ENCODE measurements at regions not wholly inside any gene's neighbourhood (a gene's known extent, or its start where the extent isn't known, plus 50 kb on each side); places are given as distances from the start of the nearest gene placed in this dataset.

DNA sequence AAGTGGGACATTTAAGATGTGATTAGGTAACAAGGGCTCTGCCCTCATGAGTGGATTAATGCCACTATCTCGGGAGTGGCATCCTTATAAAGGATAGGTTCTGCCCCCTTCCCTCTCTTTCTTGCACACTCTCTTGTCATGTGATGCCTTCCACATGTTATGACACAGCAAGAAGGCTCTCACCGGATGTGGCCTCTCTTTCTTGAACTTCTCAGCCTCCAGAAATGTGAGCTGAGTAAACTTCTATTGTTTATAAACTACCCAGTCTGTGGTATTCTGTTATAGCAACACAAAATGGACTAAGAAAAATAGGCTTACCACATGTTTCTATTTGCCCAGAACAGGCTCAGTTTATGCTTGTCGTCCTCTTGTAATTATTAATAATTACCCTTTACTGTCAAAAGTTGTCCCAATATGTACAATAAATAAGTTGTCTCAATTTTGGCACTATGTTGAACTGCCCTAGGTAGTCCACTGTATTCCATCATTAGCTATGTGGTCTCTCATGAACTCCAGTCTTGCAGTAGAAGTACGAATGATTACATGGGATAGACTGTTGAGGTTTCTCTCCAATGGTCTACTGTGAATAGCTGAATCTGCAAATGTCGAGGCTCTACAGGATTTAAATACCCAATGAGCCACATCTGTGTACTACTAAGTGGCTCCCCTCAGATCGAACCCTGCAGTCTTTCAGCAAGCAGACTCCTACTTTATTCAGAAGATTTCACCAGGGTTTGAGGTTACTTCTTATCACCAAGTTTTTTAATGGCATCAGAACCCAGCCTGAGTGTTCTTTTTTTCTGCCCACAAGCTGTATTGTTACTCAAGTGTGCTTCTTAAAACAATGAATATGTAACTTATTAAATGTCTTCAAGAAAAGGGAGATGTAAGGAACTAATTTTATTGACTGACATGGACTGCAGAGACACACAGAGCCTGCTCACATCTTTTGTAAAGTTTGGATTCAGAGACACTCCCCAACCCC lies 102.0 kb upstream of the LEF1 start:
- no peak for DNase-seq (ENCODE audit: low spot score in 2 of 2)
- Mint-ChIP-seq H3K36me3 (peaks cover 4 to 5% of the 10 kb centered on the region in 2 donors), H3K27ac (no peak overlapping the region), H3K9me3 (peaks cover 4% of the 10 kb centered on the region in 2 donors)
- no peak for ATAC-seq

DNA sequence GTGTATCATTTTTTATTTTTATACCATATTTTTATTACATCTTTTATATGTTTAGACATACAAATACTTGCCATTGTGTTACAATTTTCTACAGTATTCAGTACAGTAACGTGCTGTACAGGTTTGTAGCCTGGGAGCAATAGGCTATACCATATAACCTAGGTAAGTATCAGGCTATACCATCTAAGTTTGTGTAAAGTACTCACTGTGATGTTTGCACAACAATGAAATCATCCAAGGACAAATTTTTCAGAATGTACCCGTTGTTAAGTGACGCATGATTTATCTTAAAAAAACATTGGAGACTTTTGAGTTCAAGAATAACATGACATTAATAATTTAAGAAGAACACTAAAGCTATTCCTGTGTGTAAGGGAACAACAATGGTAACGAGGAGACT lies 96.0 kb upstream of the LEF1 start:
- DNase-seq (ENCODE audit: low spot score in 2 of 2) (no peak), ATAC-seq (no peak)
- Mint-ChIP-seq H3K9me3 (no peaks in the 10 kb centered on the region), H3K36me3 (peaks cover 8 to 12% of the 10 kb centered on the region in 2 donors), H3K27ac (no peak overlapping the region)

DNA sequence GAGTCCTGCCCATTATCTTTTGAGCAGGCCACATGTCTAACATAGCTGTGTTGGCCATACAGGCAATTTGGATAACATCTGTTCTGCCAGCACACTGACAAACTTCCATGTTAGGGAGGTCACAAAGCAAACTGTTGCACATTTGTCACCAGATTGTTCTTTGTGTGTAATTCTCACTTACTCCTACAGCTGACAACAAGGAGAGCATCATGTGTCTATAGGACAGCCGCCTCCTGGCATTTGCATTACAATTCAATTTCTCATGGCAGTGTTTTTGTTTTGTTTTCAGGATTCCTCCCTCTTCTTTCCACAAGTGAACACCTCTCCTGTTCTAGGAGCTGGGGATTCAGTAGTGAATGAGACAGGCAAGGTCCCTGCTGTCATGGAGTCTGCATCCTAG lies 94.3 kb upstream of the LEF1 start:
- no peak for DNase-seq (ENCODE audit: low spot score in 2 of 2)
- H3K27ac Mint-ChIP-seq, result no peak overlapping the region
- peaks cover 0 to 3% of the 10 kb centered on the region in 2 donors for H3K9me3 Mint-ChIP-seq
- ATAC-seq, result no peak
- H3K36me3 Mint-ChIP-seq, result peaks cover 8 to 12% of the 10 kb centered on the region in 2 donors

DNA sequence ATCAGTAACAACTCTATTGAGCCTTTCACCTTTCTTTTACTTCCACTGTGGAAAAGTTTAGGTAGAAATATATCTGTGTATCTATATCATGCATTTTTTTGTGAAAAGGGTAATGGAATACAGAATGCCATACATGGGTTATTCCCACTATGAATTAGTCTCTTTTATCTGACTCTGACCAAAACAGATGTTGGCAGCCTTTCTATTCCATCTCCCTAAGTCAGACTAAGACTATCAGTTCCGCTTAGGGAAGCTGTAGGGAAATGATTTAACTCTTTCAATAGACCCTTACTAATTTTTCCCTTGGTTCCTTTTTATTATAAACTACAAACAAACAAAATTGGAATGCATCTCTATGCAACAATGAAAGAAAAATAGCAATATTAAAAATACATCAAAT lies 92.3 kb upstream of the LEF1 start:
- peaks cover 6 to 11% of the 10 kb centered on the region in 2 donors for H3K36me3 Mint-ChIP-seq
- H3K9me3 Mint-ChIP-seq, result peaks cover 0 to 3% of the 10 kb centered on the region in 2 donors
- no peak for DNase-seq (ENCODE audit: low spot score in 2 of 2)
- H3K27ac Mint-ChIP-seq, result no peak overlapping the region
- no peak for ATAC-seq

DNA sequence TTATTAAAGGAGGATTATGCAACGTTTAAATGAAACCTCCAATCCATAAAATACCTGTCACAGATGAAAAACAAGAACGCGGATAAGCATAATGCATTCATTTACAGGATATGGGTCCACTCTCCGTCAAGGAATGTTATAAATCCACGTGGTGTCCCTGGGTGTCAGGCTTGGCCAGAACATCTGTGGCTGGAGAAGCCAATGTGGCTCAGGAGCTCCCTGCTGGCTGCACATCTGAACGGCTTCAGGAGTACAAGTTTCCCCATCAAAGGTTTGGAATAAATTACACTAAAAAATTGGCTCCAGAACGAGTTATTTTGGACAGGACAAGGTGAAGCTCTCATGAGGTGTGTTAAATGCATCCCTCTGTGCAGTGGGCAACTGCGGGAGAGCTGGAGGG lies 87.8 kb upstream of the LEF1 start:
- H3K9me3 Mint-ChIP-seq, result peaks cover 0 to 3% of the 10 kb centered on the region in 2 donors
- H3K36me3 Mint-ChIP-seq, result no peaks in the 10 kb centered on the region
- DNase-seq (ENCODE audit: low spot score in 2 of 2) (no peak), ATAC-seq (no peak)
- H3K27ac Mint-ChIP-seq, result no peak overlapping the region

DNA sequence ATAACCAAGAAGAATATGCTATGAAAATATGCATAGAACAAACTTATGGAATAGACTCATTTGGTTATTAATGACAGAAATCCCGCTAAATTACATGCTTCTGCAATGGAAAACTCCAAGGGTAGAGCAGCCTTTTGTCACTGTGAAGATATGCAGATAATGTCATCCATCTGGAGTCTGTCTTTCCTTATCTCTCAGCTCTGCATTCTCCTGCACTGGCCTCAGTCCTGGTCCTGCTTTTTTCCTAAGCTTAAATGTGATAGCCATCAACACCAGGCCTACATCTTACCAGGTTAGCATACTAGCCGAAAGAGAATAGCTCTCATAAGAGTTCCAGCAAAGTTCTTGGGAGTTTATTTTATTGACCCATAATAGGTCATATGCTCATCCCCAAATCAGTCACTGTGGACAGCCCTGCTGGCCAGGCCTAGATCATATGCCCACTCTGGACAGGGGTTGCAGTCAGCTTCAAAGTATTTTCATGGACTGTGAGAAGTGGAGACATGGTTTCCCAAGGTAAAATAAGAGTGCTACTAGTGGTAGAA lies 86.5 kb upstream of the LEF1 start:
- H3K9me3 Mint-ChIP-seq, result peaks cover 0 to 3% of the 10 kb centered on the region in 2 donors
- no peak for ATAC-seq
- H3K27ac Mint-ChIP-seq, result no peak overlapping the region
- no peak for DNase-seq (ENCODE audit: low spot score in 2 of 2)
- H3K36me3 Mint-ChIP-seq, result no peaks in the 10 kb centered on the region

DNA sequence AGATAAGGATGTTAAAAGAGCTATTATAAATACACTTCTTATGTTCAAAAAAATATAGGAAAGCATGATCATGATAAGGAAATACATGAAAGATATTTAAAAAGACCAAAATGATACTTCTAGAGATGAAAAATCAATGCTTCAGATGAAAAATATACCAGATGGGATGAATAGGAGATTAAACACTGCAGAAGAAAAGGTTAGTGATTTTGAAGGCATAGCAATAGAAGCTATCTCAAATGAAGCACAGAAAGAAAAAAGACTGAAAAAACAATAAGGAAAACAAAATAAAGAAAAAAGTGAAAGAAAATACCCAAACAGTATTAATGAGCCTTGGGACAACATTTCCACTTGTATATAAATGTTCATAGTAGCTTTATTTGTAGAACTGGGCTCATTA lies 80.7 kb upstream of the LEF1 start:
- H3K9me3 Mint-ChIP-seq, result peaks cover 5 to 18% of the 10 kb centered on the region in 2 donors
- ATAC-seq (no peak), DNase-seq (ENCODE audit: low spot score in 2 of 2) (no peak)
- no peak overlapping the region for H3K27ac Mint-ChIP-seq
- peaks cover 6 to 17% of the 10 kb centered on the region in 2 donors for H3K36me3 Mint-ChIP-seq

DNA sequence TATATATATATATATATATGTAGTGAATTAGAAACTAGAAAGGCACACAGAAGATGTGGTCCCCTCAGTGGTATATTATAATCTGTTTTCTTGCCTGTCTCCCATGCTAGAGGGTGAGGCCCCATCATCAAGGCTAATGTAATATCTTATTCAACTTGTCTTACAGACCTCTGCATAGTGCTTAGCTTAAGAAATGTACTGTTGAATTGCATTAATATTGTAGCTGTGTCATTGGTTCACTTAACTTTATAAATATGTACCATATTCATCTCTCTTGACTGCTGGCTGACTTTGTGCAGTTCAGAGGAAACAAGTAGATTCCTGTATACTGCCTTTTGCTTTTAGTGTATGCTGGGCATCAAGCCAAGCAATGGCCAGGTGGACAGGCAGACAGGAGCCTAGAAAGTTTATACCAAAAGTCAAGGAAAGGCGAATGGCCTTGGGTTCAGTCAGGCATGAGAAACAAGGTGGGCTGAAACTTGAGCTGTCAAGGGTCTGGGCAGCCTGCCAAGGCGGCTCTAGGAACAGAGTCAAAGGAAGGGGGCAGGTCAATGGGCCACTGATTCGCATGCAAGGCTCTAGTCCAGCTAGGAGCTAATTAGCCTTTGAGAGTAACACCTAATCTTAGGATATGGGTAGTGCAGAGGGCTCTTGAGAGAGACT lies 78.8 kb upstream of the LEF1 start:
- H3K36me3 Mint-ChIP-seq, result peaks cover 6 to 17% of the 10 kb centered on the region in 2 donors
- H3K27ac Mint-ChIP-seq, result no peak overlapping the region
- no peak for DNase-seq (ENCODE audit: low spot score in 2 of 2)

DNA sequence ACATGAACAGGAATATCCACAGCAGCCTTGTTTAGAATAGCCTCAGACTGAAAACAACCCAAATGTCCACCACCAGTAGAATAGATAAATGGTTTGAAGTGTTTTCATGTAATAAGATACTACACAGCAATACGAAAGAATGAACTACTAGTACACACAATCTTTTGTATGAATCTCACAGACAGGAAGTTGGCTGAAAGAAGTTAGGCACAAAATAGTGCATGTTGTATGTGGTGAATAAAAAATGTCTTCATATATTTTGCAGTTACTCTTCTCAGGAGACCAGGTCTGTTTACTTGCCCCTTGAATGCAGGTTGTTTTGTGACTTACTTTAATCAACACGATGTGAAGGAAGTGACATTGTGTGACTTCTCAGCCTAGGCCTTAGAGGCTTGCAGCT lies 75.9 kb upstream of the LEF1 start:
- DNase-seq (ENCODE audit: low spot score in 2 of 2) (no peak), ATAC-seq (no peak)
- peaks cover 5 to 16% of the 10 kb centered on the region in 2 donors for H3K9me3 Mint-ChIP-seq
- H3K27ac Mint-ChIP-seq, result no peak overlapping the region
- H3K36me3 Mint-ChIP-seq, result peaks cover 5 to 17% of the 10 kb centered on the region in 2 donors

More for the DNA sequence above, 78.8 kb upstream of the LEF1 start:
- H3K9me3 Mint-ChIP-seq, result peaks cover 5 to 18% of the 10 kb centered on the region in 2 donors
- no peak for ATAC-seq

DNA sequence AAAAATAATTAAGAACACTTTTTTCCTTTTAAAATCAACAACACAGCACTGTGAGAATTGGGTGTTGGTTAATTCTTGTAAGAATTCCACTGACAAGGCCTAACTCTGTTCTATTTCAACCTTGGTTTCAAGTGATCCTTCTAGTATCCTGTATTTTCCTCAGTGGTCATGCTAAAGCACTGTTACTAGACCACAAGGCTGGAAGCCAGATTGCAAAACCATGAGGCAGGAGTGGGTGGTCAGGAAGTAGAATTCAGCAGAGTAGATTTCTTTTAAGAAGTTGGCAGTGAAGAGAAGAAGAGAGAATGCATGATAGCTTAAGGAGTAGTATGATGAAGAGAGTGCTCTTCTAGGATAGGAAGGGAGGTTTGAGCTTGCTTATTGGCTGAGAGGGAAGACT lies 71.6 kb upstream of the LEF1 start:
- DNase-seq (ENCODE audit: low spot score in 2 of 2), result no peak
- no peaks in the 10 kb centered on the region for H3K36me3 Mint-ChIP-seq
- H3K27ac Mint-ChIP-seq, result no peak overlapping the region
- H3K9me3 Mint-ChIP-seq, result peaks cover 0 to 4% of the 10 kb centered on the region in 2 donors
- no peak for ATAC-seq

DNA sequence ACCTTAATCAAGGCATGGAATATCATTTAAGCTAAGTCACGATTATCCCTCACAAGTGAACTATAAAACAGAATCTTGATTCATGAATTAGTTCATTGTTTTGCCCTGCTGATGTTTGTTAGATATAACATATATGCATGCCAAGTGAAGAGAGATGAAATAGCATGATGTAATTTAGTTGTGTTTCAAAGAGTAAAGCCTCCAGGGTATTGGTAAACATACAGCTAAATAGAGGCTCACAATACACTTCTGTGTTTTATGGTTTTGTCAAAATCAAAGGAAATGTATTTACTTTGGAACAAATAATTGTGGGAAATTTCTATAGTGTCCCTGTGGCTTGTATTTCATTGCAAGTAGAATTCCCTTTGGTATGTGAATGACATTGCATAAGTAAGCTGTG lies 69.0 kb upstream of the LEF1 start:
- no peak for ATAC-seq
- H3K36me3 Mint-ChIP-seq, result peaks cover 4 to 15% of the 10 kb centered on the region in 2 donors
- no peak overlapping the region for H3K27ac Mint-ChIP-seq
- H3K9me3 Mint-ChIP-seq, result peaks cover 4 to 9% of the 10 kb centered on the region in 2 donors
- DNase-seq (ENCODE audit: low spot score in 2 of 2), result no peak

DNA sequence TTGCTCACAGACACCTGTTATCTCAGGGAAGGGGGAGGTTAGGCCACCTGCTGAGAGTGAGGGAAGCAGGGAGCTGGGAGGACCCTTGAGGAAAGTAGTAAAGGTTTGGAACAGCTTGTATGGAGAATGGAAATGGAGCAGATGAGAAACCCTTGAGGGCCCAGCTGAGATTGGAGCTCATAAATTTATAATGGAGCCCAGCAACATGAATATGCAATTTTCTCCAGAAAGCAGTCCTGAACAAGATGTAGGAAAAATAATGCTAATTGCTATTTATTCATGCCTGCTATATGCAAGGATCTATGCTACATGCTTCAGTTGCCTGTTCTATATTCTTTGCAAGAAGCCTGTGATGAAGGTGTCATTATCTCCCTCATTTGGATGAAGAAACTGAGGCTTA lies 67.5 kb upstream of the LEF1 start:
- peaks cover 4 to 15% of the 10 kb centered on the region in 2 donors for H3K36me3 Mint-ChIP-seq
- DNase-seq (ENCODE audit: low spot score in 2 of 2) (no peak), ATAC-seq (no peak)
- H3K27ac Mint-ChIP-seq, result no peak overlapping the region
- H3K9me3 Mint-ChIP-seq, result peaks cover 4 to 9% of the 10 kb centered on the region in 2 donors

DNA sequence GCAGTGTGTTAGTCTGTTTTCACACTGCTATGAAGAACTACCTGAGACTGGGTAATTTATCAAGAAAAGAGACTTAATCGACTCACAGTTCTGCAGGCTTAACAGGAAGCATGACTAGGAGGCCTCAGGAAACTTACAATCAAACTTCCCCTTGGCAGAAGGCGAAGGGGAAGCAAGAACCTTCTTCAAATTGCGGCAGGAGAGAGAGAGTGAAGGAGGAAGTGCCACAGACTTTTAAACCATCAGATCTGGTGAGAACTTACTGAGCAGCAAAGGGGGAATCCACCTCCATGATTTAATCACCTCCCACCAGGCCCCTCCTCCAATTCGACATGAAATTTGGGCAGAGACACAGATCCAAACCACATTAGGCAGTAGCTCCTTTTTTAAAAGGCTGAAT lies 59.2 kb upstream of the LEF1 start:
- peak in 1 of 2 donors; percentile 62 for ATAC-seq
- DNase-seq (ENCODE audit: low spot score in 2 of 2), result no peak
- Mint-ChIP-seq H3K36me3 (peaks cover 8 to 11% of the 10 kb centered on the region in 2 donors), H3K9me3 (peaks cover 0 to 11% of the 10 kb centered on the region in 2 donors), H3K27ac (peak overlapping the region in 1 of 2 donors; percentile 11)

DNA sequence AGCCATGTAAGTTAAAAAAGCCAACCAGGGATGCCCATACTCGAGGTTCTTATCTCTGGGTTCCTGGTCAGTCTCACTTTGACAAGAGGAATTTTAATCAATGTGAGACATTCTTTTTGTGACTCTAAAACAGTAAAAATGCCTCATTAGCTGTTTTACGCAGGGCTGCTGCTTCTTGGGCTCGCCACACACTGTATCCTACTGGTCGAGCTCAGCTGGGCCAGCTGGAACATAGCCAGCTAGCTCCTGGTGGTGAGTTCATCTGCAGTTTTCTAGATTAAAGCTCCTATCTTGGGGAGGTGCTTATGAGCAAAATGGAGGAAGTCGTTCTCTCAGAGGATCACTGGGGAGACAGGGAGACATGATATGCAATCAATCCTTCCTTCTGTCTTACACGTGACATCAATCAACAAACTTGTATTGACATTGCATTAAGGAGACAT lies 55.9 kb upstream of the LEF1 start:
- no peak for DNase-seq (ENCODE audit: low spot score in 2 of 2)
- ATAC-seq, result no peak
- Mint-ChIP-seq H3K36me3 (peaks cover 6 to 9% of the 10 kb centered on the region in 2 donors), H3K9me3 (peaks cover 0 to 7% of the 10 kb centered on the region in 2 donors), H3K27ac (no peak overlapping the region)

DNA sequence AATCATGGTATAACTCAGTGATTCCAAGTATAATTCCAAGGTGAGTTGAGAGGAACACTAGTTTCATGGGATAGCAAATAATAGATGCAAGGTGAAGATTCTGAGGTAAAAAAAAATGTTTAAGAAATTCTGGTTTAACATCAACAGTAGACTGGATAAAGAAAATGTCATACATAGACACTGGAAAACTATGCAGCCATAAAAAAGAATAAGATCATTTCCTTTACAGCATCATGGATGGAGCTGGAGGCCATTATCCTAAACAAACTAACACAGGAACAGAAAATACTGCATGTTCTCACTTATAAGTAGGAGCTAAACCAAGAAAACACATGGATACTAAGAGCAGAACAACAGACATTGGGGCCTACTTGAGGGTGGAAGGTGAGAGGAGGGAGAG lies 54.6 kb upstream of the LEF1 start:
- H3K9me3 Mint-ChIP-seq, result peaks cover 0 to 7% of the 10 kb centered on the region in 2 donors
- H3K27ac Mint-ChIP-seq, result no peak overlapping the region
- H3K36me3 Mint-ChIP-seq, result peaks cover 6 to 9% of the 10 kb centered on the region in 2 donors
- DNase-seq (ENCODE audit: low spot score in 2 of 2) (no peak), ATAC-seq (no peak)

DNA sequence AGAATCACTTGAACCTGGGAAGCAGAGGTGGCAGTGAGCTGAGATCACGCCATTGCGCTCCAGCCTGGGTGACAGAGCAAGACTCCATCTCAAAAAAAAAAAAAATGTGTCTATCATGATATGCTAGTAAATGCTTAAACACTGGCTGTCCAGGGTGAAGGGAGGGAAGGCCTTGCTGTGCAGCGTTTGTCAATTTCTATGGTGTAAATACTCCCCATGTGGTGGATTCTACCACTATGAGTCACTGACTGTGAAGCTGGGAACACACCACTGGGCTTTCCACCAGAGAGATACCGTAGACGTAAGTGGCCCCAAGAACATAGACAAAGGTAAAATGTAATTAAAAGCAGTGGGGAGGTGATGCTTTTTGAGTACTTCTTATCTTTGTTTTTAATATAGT lies 51.3 kb upstream of the LEF1 start:
- Mint-ChIP-seq H3K36me3 (peaks cover 7 to 14% of the 10 kb centered on the region in 2 donors), H3K27ac (no peak overlapping the region), H3K9me3 (peaks cover 0 to 11% of the 10 kb centered on the region in 2 donors)
- ATAC-seq (peak; percentile 34 to 43), DNase-seq (ENCODE audit: low spot score in 2 of 2) (no peak)

All from activated naive CD4-positive, alpha-beta T cell treated with anti-CD3 and anti-CD28 coated beads, Interleukin-2, amount 50 U/mL, for 72 hours (primary cell).